CD4-positive, alpha-beta T cell (primary cell): ENCODE measurements at regions not wholly inside any gene's neighbourhood (a gene's known extent, or its start where the extent isn't known, plus 50 kb on each side); places are given as distances from the start of the nearest gene placed in this dataset.

ENCODE experiments used
- ATAC-seq: fragments of 200-7000 bp; cut with Tn5 transposase; one replicate; pipeline ENCODE4 v1.10.0; 2022; ENCODE audit warnings: mild to moderate bottlenecking; ENCODE audit not compliant: poor library complexity
- CTCF ChIA-PET: fragments of 350-600 bp; sonication (Branson Sonifier 250); formaldehyde crosslinking; loops from one replicate; lab custom pipeline; 2021; ENCODE audit warnings: antibody characterized with exemption, inconsistent platforms; lab: Charles Lee
- POLR2A ChIA-PET: fragments of 350-600 bp; sonication (Branson Sonifier 250); formaldehyde crosslinking; loops from one replicate; lab custom pipeline; 2021; ENCODE audit warnings: antibody characterized with exemption, inconsistent platforms; lab: Charles Lee
- DNase-seq, 14 experiments: peaks; one replicate each; pipeline ENCODE4 v3.0.0-alpha.2; 2013 to 2020; ENCODE audit warnings: mixed read lengths in 2 of 14
- H3K27ac ChIP-seq, 2 donors: one replicate each; pipeline versions ENCODE4 v1.5.1 to v1.7.0; 2013; ENCODE audit warnings: low read length in 2 of 2, low read depth in 1 of 2, mild to moderate bottlenecking in 1 of 2
- H3K27me3 ChIP-seq, 2 experiments: 1 replicate in 1 of 2; 2 replicates in 1 of 2; pipeline versions ENCODE4 v1.6.1 to v1.7.0; 2013; ENCODE audit warnings: low read length in 2 of 2, control low read depth in 1 of 2, mild to moderate bottlenecking in 1 of 2, moderate library complexity in 1 of 2; ENCODE audit not compliant: insufficient read depth in 2 of 2, control insufficient read depth in 1 of 2
- H3K36me3 ChIP-seq: one replicate; pipeline ENCODE4 v1.6.1; 2013; ENCODE audit warnings: low read length, control low read depth; ENCODE audit not compliant: insufficient read depth
- H3K4me1 ChIP-seq: one replicate; pipeline ENCODE4 v1.6.1; 2013; ENCODE audit warnings: low read length, control low read depth; ENCODE audit not compliant: insufficient read depth
- H3K4me3 ChIP-seq: one replicate; pipeline ENCODE4 v1.5.1; 2013; ENCODE audit warnings: mild to moderate bottlenecking, low read length, moderate library complexity
- H3K9me3 ChIP-seq, 2 experiments: 1 replicate in 1 of 2; 2 replicates in 1 of 2; pipeline versions ENCODE4 v1.6.1 to v1.7.0; 2013; ENCODE audit warnings: low read length in 2 of 2, mild to moderate bottlenecking in 2 of 2, control low read depth in 1 of 2, moderate library complexity in 1 of 2; ENCODE audit not compliant: control insufficient read depth in 1 of 2, insufficient read depth in 1 of 2
- H3K27ac Mint-ChIP-seq: one replicate; pipeline ENCODE4 v1.8.0; 2020; ENCODE audit warnings: mixed read lengths
- H3K27me3 Mint-ChIP-seq: one replicate; pipeline ENCODE4 v1.8.0; 2021; ENCODE audit warnings: mixed read lengths
- H3K36me3 Mint-ChIP-seq: one replicate; pipeline ENCODE4 v1.8.0; 2021; ENCODE audit warnings: low read depth, mixed read lengths
- H3K4me1 Mint-ChIP-seq: one replicate; pipeline ENCODE4 v1.8.0; 2021; ENCODE audit warnings: low read depth, mixed read lengths
- H3K4me3 Mint-ChIP-seq: one replicate; pipeline ENCODE4 v1.8.0; 2020; ENCODE audit warnings: mild to moderate bottlenecking, mixed read lengths
- H3K9me3 Mint-ChIP-seq: one replicate; pipeline ENCODE4 v1.8.0; 2020; ENCODE audit warnings: mixed read lengths
- intact Hi-C, 2 experiments: fragments of 100-400 bp; cut with DNase I in 1 of 2; cut with micrococcal nuclease in 1 of 2; formaldehyde crosslinking; loops; one replicate each; pipeline versions ENCODE4 v1.15.1 to v1.9.0; 2023 to 2025; cut with DNase I, micrococcal nuclease
- TF ChIP-seq, protein P1 (sequence below): fragments of 200-600 bp; IDR thresholded peaks from one replicate; pipeline ENCODE4 v1.8.0; 2022; ENCODE audit warnings: antibody characterized with exemption, mild to moderate bottlenecking

DNA sequence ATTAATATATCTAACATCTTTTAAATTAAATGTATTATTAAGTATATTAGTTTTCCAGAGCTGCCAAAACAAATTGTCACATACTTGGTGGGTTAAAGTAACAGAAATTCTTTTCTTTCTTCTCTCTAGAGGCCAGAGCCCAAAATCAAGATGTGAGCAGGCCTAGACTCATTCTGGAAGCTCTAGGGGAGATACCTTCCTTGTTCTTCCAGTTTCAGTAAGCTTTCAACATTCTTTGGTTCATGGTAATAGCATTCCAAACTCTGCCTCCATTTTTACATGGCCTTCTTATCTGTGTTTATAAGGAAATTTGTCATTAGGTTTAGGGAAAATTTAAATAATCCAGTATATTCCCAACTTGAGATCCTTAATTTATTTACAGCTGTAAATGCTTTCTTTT lies 1054.6 kb upstream of the GBE1 start:
- ATAC-seq: no peak
- TF ChIP-seq, protein P1, sequence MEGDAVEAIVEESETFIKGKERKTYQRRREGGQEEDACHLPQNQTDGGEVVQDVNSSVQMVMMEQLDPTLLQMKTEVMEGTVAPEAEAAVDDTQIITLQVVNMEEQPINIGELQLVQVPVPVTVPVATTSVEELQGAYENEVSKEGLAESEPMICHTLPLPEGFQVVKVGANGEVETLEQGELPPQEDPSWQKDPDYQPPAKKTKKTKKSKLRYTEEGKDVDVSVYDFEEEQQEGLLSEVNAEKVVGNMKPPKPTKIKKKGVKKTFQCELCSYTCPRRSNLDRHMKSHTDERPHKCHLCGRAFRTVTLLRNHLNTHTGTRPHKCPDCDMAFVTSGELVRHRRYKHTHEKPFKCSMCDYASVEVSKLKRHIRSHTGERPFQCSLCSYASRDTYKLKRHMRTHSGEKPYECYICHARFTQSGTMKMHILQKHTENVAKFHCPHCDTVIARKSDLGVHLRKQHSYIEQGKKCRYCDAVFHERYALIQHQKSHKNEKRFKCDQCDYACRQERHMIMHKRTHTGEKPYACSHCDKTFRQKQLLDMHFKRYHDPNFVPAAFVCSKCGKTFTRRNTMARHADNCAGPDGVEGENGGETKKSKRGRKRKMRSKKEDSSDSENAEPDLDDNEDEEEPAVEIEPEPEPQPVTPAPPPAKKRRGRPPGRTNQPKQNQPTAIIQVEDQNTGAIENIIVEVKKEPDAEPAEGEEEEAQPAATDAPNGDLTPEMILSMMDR: no peak
- Histone ChIP-seq H3K27me3 (no peaks in the 10 kb centered on the region), H3K4me3 (no peak overlapping the region), H3K36me3 (no peaks in the 10 kb centered on the region), H3K9me3 (peaks cover 0 to 19% of the 10 kb centered on the region in 2 experiments), H3K27ac (no peak overlapping the region), H3K4me1 (no peaks in the 10 kb centered on the region)
- Mint-ChIP-seq H3K9me3 (peaks cover 27% of the 10 kb centered on the region), H3K4me1 (no peaks in the 10 kb centered on the region), H3K4me3 (no peak overlapping the region), H3K36me3 (no peaks in the 10 kb centered on the region), H3K27ac (no peak overlapping the region), H3K27me3 (no peaks in the 10 kb centered on the region)
- ChIA-PET POLR2A (no interaction called here), CTCF (no interaction called here)
- intact Hi-C loops: no loop called here
- DNase-seq: no peak

DNA sequence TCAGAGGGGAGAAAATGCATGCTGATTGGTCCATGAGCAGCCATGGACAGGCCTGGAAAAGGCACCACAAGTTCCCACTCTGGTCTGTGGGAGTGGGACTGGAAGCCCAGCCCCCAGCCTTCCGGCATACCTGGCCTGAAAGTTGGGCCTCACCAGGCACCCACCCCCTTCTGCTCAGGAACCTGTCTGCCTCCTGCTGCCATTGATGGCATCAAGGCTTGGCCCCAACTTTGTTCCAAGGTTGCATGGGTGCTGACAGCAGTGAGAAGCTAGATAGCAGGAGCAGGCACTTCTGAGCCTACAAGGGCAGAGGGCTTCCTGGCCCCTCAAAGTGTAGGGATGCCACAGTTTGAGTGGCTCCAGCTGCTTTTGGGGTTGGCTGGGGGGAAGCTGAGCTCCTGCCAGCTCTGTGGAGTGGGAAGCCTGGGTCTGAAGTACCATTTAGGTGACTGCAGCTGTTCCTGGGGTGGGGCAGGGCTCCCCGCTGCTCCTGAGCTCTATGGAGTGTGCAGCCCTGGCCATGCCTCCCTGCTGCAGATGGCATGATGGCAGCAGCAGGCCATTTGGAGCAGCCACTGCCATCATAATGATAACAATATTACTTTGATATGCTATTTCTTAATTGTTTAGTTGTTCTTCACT lies 1054.1 kb upstream of the GBE1 start:
- Histone ChIP-seq H3K27me3 (no peaks in the 10 kb centered on the region), H3K36me3 (no peaks in the 10 kb centered on the region), H3K4me3 (no peak overlapping the region), H3K4me1 (no peaks in the 10 kb centered on the region), H3K9me3 (peaks cover 0 to 16% of the 10 kb centered on the region in 2 experiments), H3K27ac (no peak overlapping the region)
- ChIA-PET POLR2A (no interaction called here), CTCF (no interaction called here)
- no peaks in the 10 kb centered on the region for H3K36me3 Mint-ChIP-seq
- H3K4me3 Mint-ChIP-seq: no peak overlapping the region
- ATAC-seq (no peak), DNase-seq (no peak)
- no peaks in the 10 kb centered on the region for H3K4me1 Mint-ChIP-seq
- intact Hi-C loops: no loop called here
- TF ChIP-seq, protein P1: no peak
- H3K9me3 Mint-ChIP-seq: peaks cover 27% of the 10 kb centered on the region
- H3K27ac Mint-ChIP-seq: no peak overlapping the region
- H3K27me3 Mint-ChIP-seq: no peaks in the 10 kb centered on the region

DNA sequence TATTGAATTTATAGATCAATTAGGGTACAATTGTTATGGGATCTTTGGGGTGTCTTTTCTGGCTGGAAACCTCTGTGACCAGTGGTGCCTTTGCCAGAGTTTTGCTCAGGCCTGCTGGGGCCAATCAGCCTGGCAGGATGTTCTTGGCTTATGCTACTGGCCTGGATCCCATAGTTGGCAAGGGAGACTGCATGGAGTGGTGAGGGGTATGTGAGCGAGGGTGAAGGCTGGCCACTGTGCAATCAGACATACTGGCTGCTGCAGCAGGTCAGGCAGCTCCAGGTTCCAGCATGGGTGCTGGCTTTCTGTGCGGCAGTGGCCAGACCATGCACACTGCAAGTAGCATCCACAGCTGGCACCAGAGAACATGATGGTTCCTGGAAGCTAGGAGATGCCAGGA lies 1053.2 kb upstream of the GBE1 start:
- Mint-ChIP-seq H3K27ac (no peak overlapping the region), H3K36me3 (no peaks in the 10 kb centered on the region), H3K9me3 (peaks cover 29% of the 10 kb centered on the region), H3K4me1 (no peaks in the 10 kb centered on the region), H3K4me3 (no peak overlapping the region), H3K27me3 (no peaks in the 10 kb centered on the region)
- Histone ChIP-seq H3K9me3 (peaks cover 0 to 15% of the 10 kb centered on the region in 2 experiments), H3K27ac (no peak overlapping the region), H3K4me1 (no peaks in the 10 kb centered on the region), H3K27me3 (no peaks in the 10 kb centered on the region), H3K36me3 (no peaks in the 10 kb centered on the region), H3K4me3 (no peak overlapping the region)
- CTCF ChIA-PET: no interaction called here
- intact Hi-C loops: no loop called here
- TF ChIP-seq, protein P1: no peak
- DNase-seq (no peak), ATAC-seq (no peak)
- POLR2A ChIA-PET: no interaction called here
